H1 (cell line): ENCODE measurements at regions not wholly inside any gene's neighbourhood (a gene's known extent, or its start where the extent isn't known, plus 50 kb on each side); places are given as distances from the start of the nearest gene placed in this dataset.

Experiments used
- CTCF ChIA-PET: fragments of 300-600 bp; sonication (Branson Sonifier 250); formaldehyde crosslinking; loops from one replicate; lab custom pipeline; 2021; ENCODE audit not compliant: partially characterized antibody; lab: Charles Lee
- POLR2A ChIA-PET: fragments of 300-600 bp; sonication (Branson Sonifier 250); formaldehyde crosslinking; loops from one replicate; lab custom pipeline; 2021; ENCODE audit warnings: inconsistent platforms; ENCODE audit not compliant: partially characterized antibody; lab: Charles Lee
- DNase-seq, 2 experiments: peaks; one replicate each; pipeline versions ENCODE4 v3.0.0 to v3.0.0-alpha.2; 2010 to 2022; ENCODE audit warnings: low spot score in 2 of 2, low read depth in 1 of 2, mixed read lengths in 1 of 2
- FAIRE-seq: peaks from 2 replicates; lab custom pipeline; 2011; peaks lifted over from hg19 to GRCh38; lab: Jason Lieb, UNC
- H2AFZ ChIP-seq: 2 replicates; pipeline ENCODE4 v1.8.1; 2012; ENCODE audit warnings: low read length, inconsistent platforms
- H2AK5ac ChIP-seq: 2 replicates; pipeline ENCODE4 v1.6.1; 2013; ENCODE audit warnings: low read depth, low read length
- H2BK120ac ChIP-seq: replicated peaks from 2 replicates; pipeline ENCODE3; 2013; ENCODE audit warnings: low read depth, low read length, inconsistent platforms
- H2BK12ac ChIP-seq: 2 replicates; pipeline ENCODE4 v1.6.1; 2013; ENCODE audit warnings: low read depth, low read length
- H2BK15ac ChIP-seq: 2 replicates; pipeline ENCODE4 v1.6.1; 2013; ENCODE audit warnings: low read length
- H2BK20ac ChIP-seq: 2 replicates; pipeline ENCODE4 v1.6.1; 2013; ENCODE audit warnings: low read length
- H2BK5ac ChIP-seq: 2 replicates; pipeline ENCODE4 v1.6.1; 2013; ENCODE audit warnings: low read depth, low read length
- H3K14ac ChIP-seq: 2 replicates; pipeline ENCODE4 v1.6.1; 2013; ENCODE audit warnings: inconsistent platforms; ENCODE audit not compliant: insufficient read length
- H3K18ac ChIP-seq: 2 replicates; pipeline ENCODE4 v1.6.1; 2013; ENCODE audit warnings: low read length; ENCODE audit errors: extremely low read depth
- H3K23ac ChIP-seq: 2 replicates; pipeline ENCODE4 v1.6.1; 2013; ENCODE audit warnings: inconsistent platforms; ENCODE audit not compliant: insufficient read length
- H3K23me2 ChIP-seq: 2 replicates; pipeline ENCODE4 v1.6.1; 2013; ENCODE audit warnings: low read depth, low read length
- H3K27ac ChIP-seq: 2 replicates; pipeline ENCODE4 v1.6.1; 2011; ENCODE audit warnings: low read depth, low read length, inconsistent platforms
- H3K27me3 ChIP-seq, 4 experiments: replicated peaks in 1 of 4; 1 replicate in 1 of 4; 2 replicates in 3 of 4; pipeline versions ENCODE4 v1.6.1 to v1.8.1; 2011 to 2013; ENCODE audit warnings: low read length in 3 of 4, mild to moderate bottlenecking in 3 of 4, inconsistent platforms in 2 of 4, mixed read lengths in 2 of 4, moderate library complexity in 1 of 4; ENCODE audit not compliant: control insufficient read depth in 3 of 4, insufficient read depth in 3 of 4; ENCODE audit errors: extremely low read depth in 1 of 4
- H3K36me3 ChIP-seq, 4 experiments: 2 replicates each; pipeline versions ENCODE4 v1.6.1 to v1.8.1; 2011 to 2013; ENCODE audit warnings: mild to moderate bottlenecking in 4 of 4, low read length in 3 of 4, moderate library complexity in 2 of 4, control low read depth in 1 of 4, inconsistent platforms in 1 of 4; ENCODE audit not compliant: insufficient read depth in 4 of 4, control insufficient read depth in 2 of 4
- H3K4ac ChIP-seq: replicated peaks from 2 replicates; pipeline ENCODE3; 2013; ENCODE audit warnings: low read length, low read depth, mixed read lengths, inconsistent platforms; ENCODE audit not compliant: insufficient read length
- H3K4me1 ChIP-seq, 4 experiments: replicated peaks in 1 of 4; 1 replicate in 1 of 4; 2 replicates in 3 of 4; pipeline versions ENCODE4 v1.6.1 to v1.8.1; 2011 to 2013; ENCODE audit warnings: low read length in 3 of 4, inconsistent platforms in 2 of 4, mixed read lengths in 1 of 4; ENCODE audit not compliant: insufficient read depth in 4 of 4, control insufficient read depth in 3 of 4
- H3K4me2 ChIP-seq, 2 experiments: 2 replicates each; pipeline versions ENCODE4 v1.6.1 to v1.8.1; 2011 to 2013; ENCODE audit warnings: low read depth in 2 of 2, low read length in 2 of 2, control low read depth in 1 of 2, inconsistent platforms in 1 of 2, mild to moderate bottlenecking in 1 of 2; ENCODE audit not compliant: insufficient read depth in 1 of 2
- H3K4me3 ChIP-seq, 4 experiments: fragments of 200-600, 300-600 bp in 1 of 4; sonication (generic), shearing (Covaris generic), sonication (Bioruptor Twin) in 1 of 4; 2 replicates each; pipeline versions ENCODE4 v1.5.1 to v1.8.1; 2011 to 2016; ENCODE audit warnings: low read length in 4 of 4, low read depth in 3 of 4, control low read depth in 2 of 4, inconsistent platforms in 2 of 4, mild to moderate bottlenecking in 2 of 4, mixed read lengths in 1 of 4, moderate library complexity in 1 of 4; ENCODE audit not compliant: insufficient read depth in 2 of 4; ENCODE audit errors: extremely low read depth in 1 of 4
- H3K56ac ChIP-seq: replicated peaks from 2 replicates; pipeline ENCODE3; 2013; ENCODE audit warnings: low read depth, mild to moderate bottlenecking, mixed read lengths, low read length, inconsistent platforms; ENCODE audit not compliant: insufficient read length
- H3K79me1 ChIP-seq: 2 replicates; pipeline ENCODE4 v1.6.1; 2013; ENCODE audit warnings: low read depth, low read length, control low read depth
- H3K79me2 ChIP-seq, 2 experiments: 2 replicates each; pipeline versions ENCODE4 v1.6.1 to v1.8.1; 2012 to 2013; ENCODE audit warnings: low read length in 2 of 2, mild to moderate bottlenecking in 2 of 2, inconsistent platforms in 1 of 2; ENCODE audit not compliant: insufficient read depth in 2 of 2, control insufficient read depth in 1 of 2
- H3K9ac ChIP-seq, 4 experiments: replicated peaks in 1 of 4; 1 replicate in 1 of 4; 2 replicates in 3 of 4; pipeline versions ENCODE4 v1.6.1 to v1.8.1; 2011 to 2013; ENCODE audit warnings: low read depth in 3 of 4, low read length in 3 of 4, control low read depth in 2 of 4, mild to moderate bottlenecking in 2 of 4, moderate library complexity in 2 of 4, inconsistent platforms in 1 of 4; ENCODE audit errors: extremely low read depth in 1 of 4
- H3K9me3 ChIP-seq, 2 experiments: 2 replicates each; pipeline versions ENCODE4 v1.6.1 to v1.8.1; 2012 to 2013; ENCODE audit warnings: mild to moderate bottlenecking in 2 of 2, moderate library complexity in 2 of 2, control low read depth in 1 of 2, inconsistent platforms in 1 of 2, low read depth in 1 of 2, low read length in 1 of 2, mixed read lengths in 1 of 2; ENCODE audit not compliant: insufficient read depth in 2 of 2
- H4K20me1 ChIP-seq, 2 experiments: replicated peaks in 1 of 2; 2 replicates each; pipeline versions ENCODE3 to v1.8.1; 2011 to 2013; ENCODE audit warnings: inconsistent platforms in 2 of 2, low read length in 2 of 2, mild to moderate bottlenecking in 1 of 2; ENCODE audit not compliant: insufficient read depth in 2 of 2, control insufficient read depth in 1 of 2
- H4K5ac ChIP-seq: 2 replicates; pipeline ENCODE4 v1.6.1; 2013; ENCODE audit warnings: low read length, low read depth, mixed read lengths, inconsistent platforms; ENCODE audit not compliant: insufficient read length
- H4K8ac ChIP-seq: 2 replicates; pipeline ENCODE4 v1.8.0; 2013; ENCODE audit warnings: mild to moderate bottlenecking, moderate library complexity, low read length, inconsistent platforms; ENCODE audit not compliant: insufficient read depth; ENCODE audit errors: extremely low read depth
- H4K91ac ChIP-seq: replicated peaks from 2 replicates; pipeline ENCODE3; 2013; ENCODE audit warnings: low read length, mixed read lengths, inconsistent platforms; ENCODE audit not compliant: insufficient read length
- CHD7 ChIP-seq: fragments of 300-600 bp; sonication (generic); IDR thresholded peaks from 2 replicates; pipeline ENCODE4 v1.7.1; 2012; ENCODE audit warnings: low read length, moderate library complexity, mild to moderate bottlenecking, inconsistent platforms; ENCODE audit not compliant: insufficient replicate concordance
- POLR2A ChIP-seq, 2 experiments: IDR thresholded peaks; 1 replicate in 1 of 2; 2 replicates in 1 of 2; pipeline ENCODE4 v1.6.1; 2011; ENCODE audit warnings: low read depth in 2 of 2, low read length in 2 of 2, mild to moderate bottlenecking in 2 of 2; ENCODE audit errors: control extremely low read depth in 1 of 2
- WGBS, 2 experiments: shearing (Covaris generic) in 1 of 2; methylation state at CpG; one replicate each; pipeline versions ENCODE4 v1.1.6 to v1.1.7; 2013 to 2015; ENCODE audit warnings: low lambda C conversion rate in 2 of 2, mixed read lengths in 2 of 2, inconsistent platforms in 1 of 2, low coverage in 1 of 2, missing lambda C conversion rate in 1 of 2; ENCODE audit not compliant: insufficient replicate concordance in 2 of 2, insufficient coverage in 1 of 2, insufficient read length in 1 of 2; ENCODE audit errors: extremely low coverage in 1 of 2, missing lambda C conversion rate in 1 of 2; 5-methylcytosine and 5-hydroxymethylcytosine counted together

GRCh38 chr9:108045851-108046250 is 556.3 kb upstream of the KLF4 start:
- H2AFZ ChIP-seq, result no peak overlapping the region
- POLR2A ChIA-PET, result no interaction called here
- no peak for TF ChIP-seq POLR2A (IDR thresholded peaks at IDR 0.05; ENCODE audit: control extremely low read depth in 1 of 2, low read depth in 2 of 2, low read length in 2 of 2)
- no peak for TF ChIP-seq CHD7

More at GRCh38 chr9:108045851-108046250, 556.3 kb upstream of the KLF4 start:
- Histone ChIP-seq H3K79me2 (no peaks in the 10 kb centered on the region), H3K23me2 (no peaks in the 10 kb centered on the region), H3K56ac (no peak overlapping the region), H3K4me1 (no peaks in the 10 kb centered on the region), H3K9ac (no peak overlapping the region), H3K9me3 (no peaks in the 10 kb centered on the region), H3K14ac (no peak overlapping the region), H2BK15ac (no peak overlapping the region), H3K79me1 (no peaks in the 10 kb centered on the region), H4K5ac (no peak overlapping the region), H2BK20ac (no peak overlapping the region), H4K8ac (no peak overlapping the region), H4K20me1 (no peaks in the 10 kb centered on the region), H3K4ac (no peak overlapping the region), H2BK12ac (no peak overlapping the region), H4K91ac (no peak overlapping the region), H3K27ac (no peak overlapping the region), H3K36me3 (no peaks in the 10 kb centered on the region), H2BK5ac (no peak overlapping the region), H3K23ac (no peak overlapping the region), H3K27me3 (no peaks in the 10 kb centered on the region), H3K18ac (no peak overlapping the region), H2AK5ac (no peak overlapping the region), H3K4me3 (no peak overlapping the region), H3K4me2 (no peak overlapping the region), H2BK120ac (no peak overlapping the region)
- 93% methylated on average over 1 of the region's 1 CpG; no CpG with 5 or more reads in 1 of the 2 experiments for WGBS, 2 experiments
- FAIRE-seq (no peak), DNase-seq (no peak)
- CTCF ChIA-PET, result no interaction called here
